Body of pancreas (tissue), 4 donors: ENCODE measurements at regions not wholly inside any gene's neighbourhood (a gene's known extent, or its start where the extent isn't known, plus 50 kb on each side); places are given as distances from the start of the nearest gene placed in this dataset.

Experiments used
- ATAC-seq: fragments of 150-250 bp; one replicate; pipeline ENCODE4 v1.9.1; 2016
- DNase-seq, 4 donors: peaks; one replicate each; pipeline ENCODE4 v3.0.0-alpha.2; 2019
- H3K27ac ChIP-seq, 4 donors: fragments of 200-600 bp; sonication (generic); 1 replicate in 3 of 4; 2 replicates in 1 of 4; pipeline versions ENCODE4 v1.5.1 to v1.6.1; 2016 to 2019; ENCODE audit warnings: mild to moderate bottlenecking in 1 of 4, mixed read lengths in 1 of 4, moderate library complexity in 1 of 4
- H3K27me3 ChIP-seq, 2 donors: fragments of 200-600 bp; sonication (generic); one replicate each; pipeline ENCODE4 v1.6.0; 2016; ENCODE audit warnings: mild to moderate bottlenecking in 1 of 2
- H3K36me3 ChIP-seq, 2 donors: fragments of 200-600 bp; sonication (generic); replicated peaks in 1 of 2; 2 replicates each; pipeline ENCODE4 v1.5.1; 2016; ENCODE audit warnings: low read depth in 2 of 2; ENCODE audit not compliant: insufficient read depth in 1 of 2
- H3K4me1 ChIP-seq: fragments of 200-600 bp; sonication (generic); one replicate; pipeline ENCODE4 v1.6.0; 2016
- H3K4me3 ChIP-seq, 2 donors: fragments of 200-600 bp; sonication (generic); 1 replicate in 1 of 2; 2 replicates in 1 of 2; pipeline ENCODE4 v1.5.1; 2016 to 2019
- H3K9me3 ChIP-seq, 3 donors: fragments of 200-600 bp; sonication (generic); 1 replicate in 2 of 3; 2 replicates in 1 of 3; pipeline ENCODE4 v1.5.1; 2016
- CTCF ChIP-seq, 7 experiments: fragments of 450-650 bp in 4 of 7; fragments of 200-600 bp in 3 of 7; sonication (generic) in 3 of 7; IDR thresholded peaks; one replicate each; pipeline ENCODE4 v1.5.1; 2016 to 2019; ENCODE audit warnings: antibody characterized with exemption in 7 of 7
- POLR2A ChIP-seq, 3 donors: fragments of 450-650 bp; IDR thresholded peaks; one replicate each; pipeline ENCODE4 v1.6.1; 2016; ENCODE audit warnings: antibody characterized with exemption in 3 of 3, mild to moderate bottlenecking in 2 of 3
- WGBS, 2 donors: methylation state at CpG; one replicate each; pipeline ENCODE4 v1.1.5; 2017; 5-methylcytosine and 5-hydroxymethylcytosine counted together
- intact Hi-C: fragments of 100-400 bp; cut with DNase I; formaldehyde crosslinking; loops from one replicate; pipeline ENCODE4 v1.15.1; 2023

DNA sequence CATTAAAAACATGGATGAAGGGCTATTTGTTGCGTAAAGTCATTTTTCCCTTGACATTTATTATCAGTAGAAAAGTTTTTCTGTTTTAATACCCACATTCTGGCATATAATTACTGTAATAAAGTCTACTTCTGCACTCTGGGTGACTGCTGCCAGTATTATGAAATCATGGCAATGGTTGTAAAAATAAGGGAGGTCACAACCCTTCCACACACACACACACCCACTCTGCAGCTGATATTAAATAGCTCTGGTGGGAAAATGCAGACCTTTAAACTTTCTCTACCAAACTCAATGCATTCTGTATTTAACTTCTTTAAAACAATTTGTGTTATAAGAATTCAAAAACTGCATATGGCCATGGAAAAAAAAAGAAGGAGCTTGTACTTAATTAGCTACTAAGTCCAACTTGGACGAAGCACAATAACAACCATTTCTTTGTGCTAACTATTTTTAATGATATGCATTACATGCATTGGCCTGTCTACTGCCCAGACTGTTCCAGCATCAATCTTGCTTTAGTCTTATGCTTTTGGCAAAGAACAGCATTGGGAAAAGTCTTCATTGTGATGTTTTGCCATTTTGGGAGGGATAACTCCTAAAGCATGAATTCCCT lies 137.6 kb upstream of the MAP3K1 start:
- Histone ChIP-seq H3K9me3 (no peaks in the 10 kb centered on the region), H3K4me3 (no peak overlapping the region), H3K36me3 (no peaks in the 10 kb centered on the region), H3K27me3 (no peaks in the 10 kb centered on the region), H3K27ac (no peak overlapping the region), H3K4me1 (no peaks in the 10 kb centered on the region)
- 75 to 87% methylated on average over 2 of the region's 2 CpGs for WGBS, 2 donors
- intact Hi-C loops: no loop called here
- ATAC-seq (no peak), DNase-seq (no peak)
- no peak for TF ChIP-seq POLR2A (IDR thresholded peaks at IDR 0.05)
- no peak for TF ChIP-seq CTCF (IDR thresholded peaks at IDR 0.05)

- intact Hi-C loops: no loop called here
- Histone ChIP-seq H3K9me3 (no peaks in the 10 kb centered on the region), H3K36me3 (no peaks in the 10 kb centered on the region), H3K4me1 (no peaks in the 10 kb centered on the region), H3K4me3 (no peak overlapping the region), H3K27me3 (no peaks in the 10 kb centered on the region), H3K27ac (no peak overlapping the region)
- WGBS, 2 donors: 68 to 72% methylated on average over 4 of the region's 4 CpGs
- no peak for ATAC-seq
- TF ChIP-seq CTCF (IDR thresholded peaks at IDR 0.05) (no peak), POLR2A (IDR thresholded peaks at IDR 0.05) (no peak)
- DNase-seq: no peak
Measured at GRCh38 chr5:56676091-56676768, 139.1 kb upstream of the MAP3K1 start.

- TF ChIP-seq POLR2A (IDR thresholded peaks at IDR 0.05): no peak
- no peaks in the 10 kb centered on the region for H3K9me3 ChIP-seq
- ATAC-seq: no peak
- no peaks in the 10 kb centered on the region for H3K36me3 ChIP-seq
- DNase-seq: no peak
- WGBS, 2 donors: 72 to 85% methylated on average over 3 of the region's 3 CpGs
- intact Hi-C loops: no loop called here
- H3K4me3 ChIP-seq: no peak overlapping the region
- H3K27me3 ChIP-seq: no peaks in the 10 kb centered on the region
- H3K4me1 ChIP-seq: peaks cover 11% of the 10 kb centered on the region
- H3K27ac ChIP-seq: no peak overlapping the region
Measured at GRCh38 chr5:56674441-56674840, 140.9 kb upstream of the MAP3K1 start.

GRCh38 chr5:56673171-56673570 lies 142.2 kb upstream of the MAP3K1 start:
- Histone ChIP-seq H3K4me3 (no peak overlapping the region), H3K9me3 (no peaks in the 10 kb centered on the region), H3K36me3 (no peaks in the 10 kb centered on the region), H3K4me1 (peaks cover 21% of the 10 kb centered on the region), H3K27ac (no peak overlapping the region), H3K27me3 (no peaks in the 10 kb centered on the region)
- intact Hi-C loops: no loop called here
- 67 to 88% methylated on average over 5 of the region's 5 CpGs for whole genome bisulfite sequencing, 2 donors
- DNase-seq (peak in 1 of 4 donors; percentile 41), ATAC-seq (no peak)
- TF ChIP-seq POLR2A (IDR thresholded peaks at IDR 0.05): no peak
- TF ChIP-seq CTCF (IDR thresholded peaks at IDR 0.05): no peak

DNA sequence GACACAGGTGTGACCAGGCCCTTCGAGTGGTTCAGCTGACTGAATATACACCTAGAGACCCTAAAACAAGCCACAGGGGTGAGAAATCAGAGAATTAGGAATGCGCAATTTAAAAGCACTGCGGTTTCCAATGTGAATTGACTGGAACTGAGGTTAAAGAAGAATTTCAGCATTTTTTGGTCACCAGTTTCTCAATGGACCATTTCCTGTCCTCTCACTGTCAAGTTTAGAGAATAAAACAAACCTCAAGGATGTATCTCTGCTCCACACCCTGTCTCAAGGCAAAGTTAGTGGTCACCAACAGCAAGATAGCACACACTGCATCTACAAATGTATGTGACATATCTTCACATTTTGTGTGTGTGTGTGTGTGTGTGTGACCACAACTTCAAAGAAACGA lies 143.8 kb upstream of the MAP3K1 start:
- TF ChIP-seq POLR2A (IDR thresholded peaks at IDR 0.05): peak in 1 of 3 donors; percentile 8
- TF ChIP-seq CTCF (IDR thresholded peaks at IDR 0.05): no peak
- WGBS, 2 donors: 79 to 88% methylated on average over 4 of the region's 4 CpGs
- Histone ChIP-seq H3K4me1 (peaks cover 21% of the 10 kb centered on the region), H3K27ac (no peak overlapping the region), H3K9me3 (no peaks in the 10 kb centered on the region), H3K36me3 (no peaks in the 10 kb centered on the region), H3K27me3 (no peaks in the 10 kb centered on the region), H3K4me3 (no peak overlapping the region)
- intact Hi-C loops: no loop called here
- DNase-seq (no peak), ATAC-seq (no peak)
